Activated CD4-positive, CD25-positive, alpha-beta regulatory T cell treated with anti-CD3 and anti-CD28 coated beads, Interleukin-2, amount 50 U/mL, for 16 hours (primary cell): ENCODE measurements at regions not wholly inside any gene's neighbourhood (a gene's known extent, or its start where the extent isn't known, plus 50 kb on each side); places are given as distances from the start of the nearest gene placed in this dataset.
"Not testable (repeated sequence)": the region's sequence is repeated elsewhere in the genome, so short reads cannot be mapped to it uniquely, and the experiment has no call there.

ENCODE experiments used
- DNase-seq: peaks from one replicate; pipeline ENCODE4 v3.0.0-alpha.2; 2020; ENCODE audit warnings: low read depth, low spot score

GRCh38 chr7:16933296-16934279, 51.8 kb upstream of the AGR3 start:
- no peak for DNase-seq

- DNase-seq, result no peak
Measured at GRCh38 chr7:16934722-16935340, 53.0 kb upstream of the AGR3 start.

GRCh38 chr7:16935341-16935735, 53.6 kb upstream of the AGR3 start:
- DNase-seq, result no peak

GRCh38 chr7:16936626-16937422, 55.0 kb upstream of the AGR3 start:
- DNase-seq, result no peak

- DNase-seq, result no peak
Measured at GRCh38 chr7:16939161-16939560, 57.4 kb upstream of the AGR3 start.

- DNase-seq, result no peak
Measured at GRCh38 chr7:16940776-16941175, 59.0 kb upstream of the AGR3 start.

- DNase-seq, result no peak
Measured at GRCh38 chr7:16942929-16943509, 61.2 kb upstream of the AGR3 start.

- no peak for DNase-seq
Measured at GRCh38 chr7:16944936-16945335, 63.2 kb upstream of the AGR3 start.

- no peak for DNase-seq
Measured at GRCh38 chr7:16945372-16945771, 63.6 kb upstream of the AGR3 start.

GRCh38 chr7:16948110-16948509, 66.3 kb upstream of the AGR3 start:
- DNase-seq, result not testable (repeated sequence)

- DNase-seq, result no peak
Measured at GRCh38 chr7:16951483-16952080, 69.8 kb upstream of the AGR3 start.

- DNase-seq, result no peak
Measured at GRCh38 chr7:16954321-16954720, 72.5 kb upstream of the AGR3 start.

- no peak for DNase-seq
Measured at GRCh38 chr7:16958724-16959123, 76.9 kb upstream of the AGR3 start.

- DNase-seq, result no peak
Measured at GRCh38 chr7:16960337-16960965, 78.7 kb upstream of the AGR3 start.

GRCh38 chr7:16961641-16962040, 79.9 kb upstream of the AGR3 start:
- DNase-seq, result no peak

GRCh38 chr7:16963044-16963443, 81.3 kb upstream of the AGR3 start:
- DNase-seq, result no peak

- not testable (repeated sequence) for DNase-seq
Measured at GRCh38 chr7:16965697-16966096, 83.9 kb upstream of the AGR3 start.

- DNase-seq, result no peak
Measured at GRCh38 chr7:16967300-16967811, 85.6 kb upstream of the AGR3 start.

GRCh38 chr7:16970732-16971482, 89.1 kb upstream of the AGR3 start:
- no peak for DNase-seq

GRCh38 chr7:16975712-16976111, 93.9 kb upstream of the AGR3 start:
- no peak for DNase-seq
